ENCODE measurements at regions not wholly inside any gene's neighbourhood (a gene's known extent, or its start where the extent isn't known, plus 50 kb on each side); places are given as distances from the start of the nearest gene placed in this dataset.

DNA sequence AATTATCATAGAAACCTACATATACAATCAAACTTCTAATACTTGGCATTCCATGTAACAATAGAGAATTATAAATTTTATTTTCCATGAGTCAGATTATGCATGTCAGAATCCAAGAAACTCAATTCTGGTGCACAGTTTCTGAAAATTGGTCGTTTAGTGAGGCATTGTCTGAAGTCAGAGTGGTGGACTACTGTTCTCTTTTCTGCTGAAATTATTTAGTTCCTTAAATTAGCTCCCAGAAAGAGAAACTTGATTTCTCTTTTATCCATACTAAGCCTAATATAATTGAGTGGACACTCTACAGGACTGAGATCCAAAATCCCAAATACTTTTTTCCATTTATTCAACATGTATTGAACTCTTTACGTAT, 265.5 kb downstream of the ALDH8A1 start:
- TF ChIP-seq CTCF (IDR thresholded peaks at IDR 0.05; ENCODE audit: low read depth, low read length) = no peak
- no peak for DNase-seq (ENCODE audit: extremely low read depth, low read depth)

GRCh38 chr6:134683783-134684422, 266.0 kb downstream of the ALDH8A1 start:
- DNase-seq (ENCODE audit: extremely low read depth, low read depth) = no peak
- no peak for TF ChIP-seq CTCF (IDR thresholded peaks at IDR 0.05; ENCODE audit: low read depth, low read length)

DNA sequence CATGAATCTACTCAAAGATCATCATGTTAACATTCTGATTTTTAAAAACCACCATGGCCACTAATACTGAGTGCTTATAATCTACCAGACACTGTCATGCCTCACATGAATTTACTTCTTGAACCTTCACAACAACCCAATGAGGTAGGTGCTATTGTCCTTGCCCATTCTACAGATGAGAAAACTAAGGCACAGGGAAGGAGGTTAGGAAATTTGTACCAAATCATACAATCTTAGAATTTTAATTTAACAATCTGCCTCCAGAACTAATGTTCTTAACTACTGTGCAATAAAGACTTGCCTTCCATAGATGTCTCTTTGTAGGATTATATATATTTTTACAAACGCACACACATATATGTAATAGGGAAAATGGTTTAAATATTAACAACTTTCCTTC, 269.5 kb downstream of the ALDH8A1 start:
- no peak for TF ChIP-seq CTCF (IDR thresholded peaks at IDR 0.05; ENCODE audit: low read depth, low read length)
- DNase-seq (ENCODE audit: extremely low read depth, low read depth) = no peak

DNA sequence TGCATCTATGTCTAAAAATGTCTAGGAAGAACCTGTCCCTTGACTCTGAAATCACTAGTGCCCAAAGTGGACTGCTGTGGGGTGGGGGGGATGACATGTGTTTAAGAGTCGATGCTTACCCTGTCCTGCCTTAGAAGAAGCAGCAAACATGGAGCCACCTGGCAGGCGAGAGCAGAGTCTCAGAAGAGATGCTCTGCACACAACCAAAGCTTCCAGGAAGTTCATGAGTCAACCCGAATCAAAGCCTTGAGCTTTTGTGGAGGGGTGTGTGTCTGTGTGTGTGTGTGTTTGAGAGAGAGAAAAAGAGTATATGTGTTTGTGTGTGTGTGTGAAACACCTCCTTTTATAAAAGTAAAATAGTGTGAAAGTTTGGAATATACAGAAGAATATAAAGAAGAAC, 269.9 kb downstream of the ALDH8A1 start:
- TF ChIP-seq CTCF (IDR thresholded peaks at IDR 0.05; ENCODE audit: low read depth, low read length) = no peak
- no peak for DNase-seq (ENCODE audit: extremely low read depth, low read depth)

DNA sequence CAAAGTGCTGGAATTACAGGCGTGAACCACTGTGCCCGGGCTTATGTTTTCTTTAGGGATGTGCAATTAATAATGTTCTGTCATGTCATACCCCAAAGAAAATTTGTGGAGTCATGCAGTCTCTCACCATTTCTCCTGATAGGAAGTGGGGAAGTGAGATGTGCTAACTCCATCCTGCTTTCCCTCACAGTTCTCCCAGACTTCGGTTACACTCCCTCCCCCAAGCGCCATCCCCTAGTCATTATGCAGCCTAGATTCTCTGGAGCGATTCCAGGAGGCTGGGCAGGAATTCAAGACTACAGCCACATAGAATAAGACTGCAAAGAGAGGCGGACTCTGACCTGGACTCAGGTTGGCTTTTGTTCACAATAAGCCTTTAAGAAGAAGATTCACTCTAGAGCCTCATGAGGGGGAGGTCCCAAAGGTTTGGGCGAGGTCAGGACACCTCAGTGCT, 271.4 kb downstream of the ALDH8A1 start:
- no peak for TF ChIP-seq CTCF (IDR thresholded peaks at IDR 0.05; ENCODE audit: low read depth, low read length)
- DNase-seq (ENCODE audit: extremely low read depth, low read depth) = no peak

- no peak for TF ChIP-seq CTCF (IDR thresholded peaks at IDR 0.05; ENCODE audit: low read depth, low read length)
- DNase-seq (ENCODE audit: extremely low read depth, low read depth) = no peak
Measured at GRCh38 chr6:134676307-134677281, 273.3 kb downstream of the ALDH8A1 start.

All from AG09319 (cell line).